ENCODE measurements at regions not wholly inside any gene's neighbourhood (a gene's known extent, or its start where the extent isn't known, plus 50 kb on each side); places are given as distances from the start of the nearest gene placed in this dataset.

- TF ChIP-seq, protein P1, sequence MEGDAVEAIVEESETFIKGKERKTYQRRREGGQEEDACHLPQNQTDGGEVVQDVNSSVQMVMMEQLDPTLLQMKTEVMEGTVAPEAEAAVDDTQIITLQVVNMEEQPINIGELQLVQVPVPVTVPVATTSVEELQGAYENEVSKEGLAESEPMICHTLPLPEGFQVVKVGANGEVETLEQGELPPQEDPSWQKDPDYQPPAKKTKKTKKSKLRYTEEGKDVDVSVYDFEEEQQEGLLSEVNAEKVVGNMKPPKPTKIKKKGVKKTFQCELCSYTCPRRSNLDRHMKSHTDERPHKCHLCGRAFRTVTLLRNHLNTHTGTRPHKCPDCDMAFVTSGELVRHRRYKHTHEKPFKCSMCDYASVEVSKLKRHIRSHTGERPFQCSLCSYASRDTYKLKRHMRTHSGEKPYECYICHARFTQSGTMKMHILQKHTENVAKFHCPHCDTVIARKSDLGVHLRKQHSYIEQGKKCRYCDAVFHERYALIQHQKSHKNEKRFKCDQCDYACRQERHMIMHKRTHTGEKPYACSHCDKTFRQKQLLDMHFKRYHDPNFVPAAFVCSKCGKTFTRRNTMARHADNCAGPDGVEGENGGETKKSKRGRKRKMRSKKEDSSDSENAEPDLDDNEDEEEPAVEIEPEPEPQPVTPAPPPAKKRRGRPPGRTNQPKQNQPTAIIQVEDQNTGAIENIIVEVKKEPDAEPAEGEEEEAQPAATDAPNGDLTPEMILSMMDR (IDR thresholded peaks at IDR 0.05): no peak
- no peak for TF ChIP-seq POLR2A (IDR thresholded peaks at IDR 0.05)
These were observed 50.0 kb upstream of the SCG2 start for GRCh38 chr2:223652122-223652521.

All from Peyer's patch (tissue), 4 donors.